ENCODE measurements at regions not wholly inside any gene's neighbourhood (a gene's known extent, or its start where the extent isn't known, plus 50 kb on each side); places are given as distances from the start of the nearest gene placed in this dataset.

- Histone ChIP-seq H3K27ac (no peak overlapping the region), H3K4me3 (no peak overlapping the region), H3K36me3 (no peaks in the 10 kb centered on the region), H3K4me1 (no peaks in the 10 kb centered on the region), H3K27me3 (no peaks in the 10 kb centered on the region), H3K9me3 (no peaks in the 10 kb centered on the region)
- TF ChIP-seq POLR2AphosphoS5 (IDR thresholded peaks at IDR 0.05; ENCODE audit: insufficient read depth in 1 of 2, low read depth in 1 of 2), result no peak
- no peak for TF ChIP-seq CTCF (IDR thresholded peaks at IDR 0.05)
- TF ChIP-seq POLR2A (IDR thresholded peaks at IDR 0.05), result no peak
- no peak for DNase-seq (ENCODE audit: extremely low spot score in 2 of 2)
- intact Hi-C loops (cut with DNase I), result no loop called here
Observed at GRCh38 chr15:26101443-26101842, 238.3 kb upstream of the ATP10A start.

DNA sequence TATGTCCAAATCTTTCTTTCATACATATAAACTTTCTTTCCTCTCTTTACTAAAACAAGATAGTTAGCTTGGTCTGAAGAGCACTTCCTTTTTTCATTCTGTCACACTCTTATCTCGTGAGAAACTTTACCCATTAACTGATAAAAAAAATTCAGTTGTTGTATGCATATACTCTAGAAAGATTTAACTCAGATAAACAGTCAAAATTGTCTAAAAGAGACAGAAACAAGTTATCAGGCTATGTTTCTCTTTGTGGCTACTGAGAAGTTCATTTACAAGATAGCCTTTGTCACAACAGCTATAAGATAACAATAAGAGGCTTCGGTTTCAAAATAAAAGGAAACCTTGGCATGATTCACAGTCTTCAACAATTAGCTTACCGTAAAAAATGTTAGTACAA, 235.7 kb upstream of the ATP10A start:
- Histone ChIP-seq H3K9me3 (no peaks in the 10 kb centered on the region), H3K4me3 (no peak overlapping the region), H3K36me3 (no peaks in the 10 kb centered on the region), H3K4me1 (no peaks in the 10 kb centered on the region), H3K27ac (no peak overlapping the region), H3K27me3 (no peaks in the 10 kb centered on the region)
- TF ChIP-seq POLR2A (IDR thresholded peaks at IDR 0.05) (no peak), POLR2AphosphoS5 (IDR thresholded peaks at IDR 0.05; ENCODE audit: insufficient read depth in 1 of 2, low read depth in 1 of 2) (no peak), CTCF (IDR thresholded peaks at IDR 0.05) (no peak)
- intact Hi-C loops (cut with DNase I), result no loop called here
- DNase-seq (ENCODE audit: extremely low spot score in 2 of 2), result no peak

- no peak for DNase-seq (ENCODE audit: extremely low spot score in 2 of 2)
- H3K4me3 ChIP-seq, result no peak overlapping the region
- no peaks in the 10 kb centered on the region for H3K4me1 ChIP-seq
- H3K27ac ChIP-seq, result no peak overlapping the region
- TF ChIP-seq POLR2AphosphoS5 (IDR thresholded peaks at IDR 0.05; ENCODE audit: insufficient read depth in 1 of 2, low read depth in 1 of 2), result no peak
- TF ChIP-seq CTCF (IDR thresholded peaks at IDR 0.05), result no peak
- TF ChIP-seq POLR2A (IDR thresholded peaks at IDR 0.05), result no peak
- H3K27me3 ChIP-seq, result no peaks in the 10 kb centered on the region
- intact Hi-C loops (cut with DNase I), result no loop called here
- no peaks in the 10 kb centered on the region for H3K36me3 ChIP-seq
- no peaks in the 10 kb centered on the region for H3K9me3 ChIP-seq
Observed at GRCh38 chr15:26097216-26097615, 234.1 kb upstream of the ATP10A start.

DNA sequence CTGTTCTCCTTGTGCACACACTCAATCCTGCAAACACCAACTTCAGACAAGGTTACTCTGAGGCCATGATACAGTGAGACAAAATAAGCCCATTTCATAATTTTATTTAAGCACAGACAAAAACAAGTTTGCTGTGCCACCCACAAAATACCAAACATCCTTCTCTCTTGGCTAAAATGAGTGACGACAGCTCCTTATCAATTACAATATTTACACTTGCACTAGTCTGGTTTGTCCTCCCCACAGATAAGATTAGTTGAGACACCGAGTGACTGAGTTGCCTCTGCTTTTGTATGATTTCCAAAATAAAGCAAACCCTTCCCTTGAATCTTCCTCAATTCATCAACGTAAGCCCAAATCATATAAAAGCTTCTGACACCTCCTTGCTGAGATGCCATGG, 233.5 kb upstream of the ATP10A start:
- TF ChIP-seq POLR2AphosphoS5 (IDR thresholded peaks at IDR 0.05; ENCODE audit: insufficient read depth in 1 of 2, low read depth in 1 of 2) (no peak), POLR2A (IDR thresholded peaks at IDR 0.05) (no peak), CTCF (IDR thresholded peaks at IDR 0.05) (no peak)
- Histone ChIP-seq H3K9me3 (no peaks in the 10 kb centered on the region), H3K4me3 (no peak overlapping the region), H3K4me1 (no peaks in the 10 kb centered on the region), H3K27me3 (no peaks in the 10 kb centered on the region), H3K27ac (no peak overlapping the region), H3K36me3 (no peaks in the 10 kb centered on the region)
- intact Hi-C loops (cut with DNase I), result no loop called here
- no peak for DNase-seq (ENCODE audit: extremely low spot score in 2 of 2)

DNA sequence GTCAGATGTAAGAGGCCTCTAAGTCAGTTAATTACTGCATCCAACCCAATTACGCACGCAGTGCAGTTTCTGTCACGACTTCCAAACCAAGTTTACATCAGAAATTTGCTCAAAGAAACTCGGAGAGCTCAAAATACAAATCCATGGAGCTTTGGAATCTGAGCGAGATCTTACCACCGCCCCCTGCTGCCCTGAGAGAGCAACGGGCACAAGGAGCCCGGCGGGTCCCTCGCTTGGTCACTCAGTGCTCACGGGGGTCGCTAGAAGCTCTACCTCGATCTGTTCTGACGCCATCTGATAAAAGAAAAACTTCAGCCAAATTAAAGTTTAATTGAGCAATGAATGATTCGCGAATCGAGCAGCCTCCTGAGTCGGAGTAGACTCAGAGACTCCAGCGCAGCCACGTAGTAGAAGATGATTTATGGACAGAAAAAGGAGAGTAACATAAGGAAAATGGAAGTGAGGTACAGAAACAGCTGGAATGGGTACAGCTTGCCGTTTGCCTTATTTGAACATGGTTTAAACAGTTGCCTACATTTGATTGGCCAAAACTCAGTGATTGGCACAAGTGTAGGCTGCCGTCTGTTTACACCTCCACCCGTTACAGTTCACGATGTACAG, 232.7 kb upstream of the ATP10A start:
- no peak for TF ChIP-seq POLR2A (IDR thresholded peaks at IDR 0.05)
- no peak for TF ChIP-seq POLR2AphosphoS5 (IDR thresholded peaks at IDR 0.05; ENCODE audit: insufficient read depth in 1 of 2, low read depth in 1 of 2)
- no peak for TF ChIP-seq CTCF (IDR thresholded peaks at IDR 0.05)
- Histone ChIP-seq H3K27me3 (no peaks in the 10 kb centered on the region), H3K27ac (no peak overlapping the region), H3K36me3 (no peaks in the 10 kb centered on the region), H3K4me3 (no peak overlapping the region), H3K9me3 (no peaks in the 10 kb centered on the region), H3K4me1 (no peaks in the 10 kb centered on the region)
- no peak for DNase-seq (ENCODE audit: extremely low spot score in 2 of 2)
- intact Hi-C loops (cut with DNase I), result no loop called here

All from vagina (tissue), 2 donors.